HepG2 (cell line): ENCODE measurements at regions not wholly inside any gene's neighbourhood (a gene's known extent, or its start where the extent isn't known, plus 50 kb on each side); places are given as distances from the start of the nearest gene placed in this dataset.

Source experiments
- ATAC-seq: fragments of 200-7000 bp; cut with Tn5 transposase; 3 replicates; pipeline ENCODE4 v1.9.1; 2020; ENCODE audit warnings: mild to moderate bottlenecking, moderate library complexity
- BruUV-seq: library from RNA; stranded (reverse); fragments of 400-500 nt; replicated peaks from 2 replicates; lab custom pipeline; 2021; lab: Mats Ljungman, UMichigan
- CTCF ChIA-PET: fragments of 300-600 bp; formaldehyde crosslinking; extraction: SDS; loops from one replicate; lab custom pipeline; 2021; ENCODE audit warnings: low total read pairs, inconsistent platforms, low intra/inter-chr PET ratio; lab: Yijun Ruan, JAX
- POLR2A ChIA-PET: fragments of 350-600 bp; sonication (Branson Sonifier 250); formaldehyde crosslinking; loops from one replicate; lab custom pipeline; 2020; ENCODE audit warnings: antibody characterized with exemption, inconsistent platforms; lab: Yijun Ruan, JAX
- DNase-seq: peaks from one replicate; pipeline ENCODE4 v3.0.0-alpha.2; 2015; ENCODE audit warnings: low spot score
- FAIRE-seq: peaks from 3 replicates; lab custom pipeline; 2011; peaks lifted over from hg19 to GRCh38; lab: Jason Lieb, UNC
- H2AFZ ChIP-seq: one replicate; pipeline ENCODE4 v1.6.1; 2011; ENCODE audit warnings: low read length, inconsistent platforms
- H3K27ac ChIP-seq: fragments of 300-600 bp; 3 replicates; pipeline ENCODE4 v1.8.0; 2011; ENCODE audit warnings: mixed run types, mild to moderate bottlenecking, mixed read lengths, low read length, inconsistent platforms; ENCODE audit not compliant: insufficient read depth; ENCODE audit errors: extremely low read length
- H3K27me3 ChIP-seq, 2 experiments: fragments of 200-600 bp in 1 of 2; 2 replicates in 1 of 2; 3 replicates in 1 of 2; pipeline versions ENCODE4 v1.6.0 to v1.8.0; 2011; ENCODE audit warnings: low read length in 2 of 2, mild to moderate bottlenecking in 2 of 2, moderate library complexity in 2 of 2, inconsistent platforms in 1 of 2; ENCODE audit not compliant: insufficient read depth in 2 of 2, control insufficient read depth in 1 of 2
- H3K36me3 ChIP-seq, 2 experiments: fragments of 200-600 bp in 1 of 2; replicated peaks in 1 of 2; 2 replicates in 1 of 2; 3 replicates in 1 of 2; pipeline versions ENCODE4 v1.5.1 to v1.8.0; 2011; ENCODE audit warnings: low read length in 2 of 2, inconsistent platforms in 1 of 2; ENCODE audit not compliant: insufficient read depth in 2 of 2, control insufficient read depth in 1 of 2
- H3K4me1 ChIP-seq: 2 replicates; pipeline ENCODE4 v1.5.1; 2012; ENCODE audit warnings: low read length, inconsistent platforms; ENCODE audit not compliant: insufficient read depth
- H3K4me2 ChIP-seq: 2 replicates; pipeline ENCODE4 v1.6.0; 2011; ENCODE audit warnings: low read depth, low read length, inconsistent platforms
- H3K4me3 ChIP-seq, 3 experiments: fragments of 200-600 bp in 1 of 3; sonication (generic), shearing (Covaris generic) in 1 of 3; replicated peaks in 1 of 3; 2 replicates each; pipeline ENCODE4 v1.5.1; 2011 to 2016; ENCODE audit warnings: low read length in 3 of 3, inconsistent platforms in 2 of 3, low read depth in 2 of 3, mild to moderate bottlenecking in 2 of 3, control low read depth in 1 of 3, mixed read lengths in 1 of 3; ENCODE audit not compliant: insufficient read depth in 1 of 3
- H3K79me2 ChIP-seq: one replicate; pipeline ENCODE4 v1.6.1; 2011; ENCODE audit warnings: low read length, inconsistent platforms; ENCODE audit not compliant: insufficient read depth
- H3K9ac ChIP-seq: 2 replicates; pipeline ENCODE4 v1.6.0; 2011; ENCODE audit warnings: mild to moderate bottlenecking, low read depth, low read length, inconsistent platforms; ENCODE audit not compliant: insufficient read depth
- H3K9me3 ChIP-seq: 2 replicates; pipeline ENCODE4 v1.5.1; 2012; ENCODE audit warnings: mild to moderate bottlenecking, low read length
- H4K20me1 ChIP-seq: 2 replicates; pipeline ENCODE4 v1.6.0; 2011; ENCODE audit warnings: inconsistent platforms, mild to moderate bottlenecking, low read length, moderate library complexity; ENCODE audit not compliant: insufficient read depth
- AFF4 ChIP-seq: sonication (generic); formaldehyde crosslinking; IDR thresholded peaks from 2 replicates; pipeline ENCODE4 v1.4.0; 2020; ENCODE audit warnings: missing genetic modification reagents
- HNF1B ChIP-seq: sonication (generic); formaldehyde crosslinking; IDR thresholded peaks from 2 replicates; pipeline ENCODE4 v1.5.1; 2020; ENCODE audit warnings: mild to moderate bottlenecking, moderate library complexity, missing genetic modification reagents
- HNRNPL ChIP-seq: fragments of 200-400 bp; formaldehyde crosslinking; IDR thresholded peaks from 2 replicates; pipeline ENCODE4 v1.6.1; 2017; ENCODE audit warnings: mild to moderate bottlenecking, low read depth, low read length
- KDM3A ChIP-seq: IDR thresholded peaks from 2 replicates; pipeline ENCODE4 v1.6.1; 2018; ENCODE audit warnings: low read depth, missing compliant biosample characterization
- NCOR1 ChIP-seq: fragments of 200-600 bp; sonication (generic); IDR thresholded peaks from 2 replicates; pipeline ENCODE4 v1.7.0; 2017; ENCODE audit warnings: antibody characterized with exemption, low read length, borderline replicate concordance
- NR2C2 ChIP-seq: sonication (generic); formaldehyde crosslinking; IDR thresholded peaks from 2 replicates; pipeline ENCODE4 v1.4.0; 2020; ENCODE audit warnings: missing genetic modification reagents, mild to moderate bottlenecking, moderate library complexity, borderline replicate concordance
- RBAK ChIP-seq: sonication (generic); formaldehyde crosslinking; IDR thresholded peaks from 2 replicates; pipeline ENCODE4 v1.5.1; 2020; ENCODE audit warnings: mild to moderate bottlenecking, missing genetic modification reagents
- REL ChIP-seq: sonication (generic); formaldehyde crosslinking; conservative IDR thresholded peaks from 2 replicates; pipeline ENCODE4 v1.8.0; 2022; ENCODE audit warnings: mild to moderate bottlenecking, missing genetic modification reagents, moderate library complexity
- RFX3 ChIP-seq: IDR thresholded peaks from 2 replicates; pipeline ENCODE4 v1.6.1; 2016; ENCODE audit warnings: missing biosample characterization, missing genetic modification reagents
- SAP130 ChIP-seq: IDR thresholded peaks from 2 replicates; pipeline ENCODE4 v1.6.1; 2016; ENCODE audit warnings: low read depth
- SNAPC4 ChIP-seq: sonication (generic); formaldehyde crosslinking; IDR thresholded peaks from 2 replicates; pipeline ENCODE4 v1.4.0; 2020; ENCODE audit warnings: mild to moderate bottlenecking, missing genetic modification reagents
- SUZ12 ChIP-seq: fragments of 150-350 bp; IDR thresholded peaks from 2 replicates; pipeline ENCODE4 v1.6.1; 2014; ENCODE audit warnings: low read depth, low read length
- U2AF1 ChIP-seq: fragments of 200-400 bp; formaldehyde crosslinking; optimal IDR thresholded peaks from 2 replicates; pipeline ENCODE3; 2017; ENCODE audit warnings: mild to moderate bottlenecking, low read depth, low read length
- ZNF543 ChIP-seq: sonication (generic); formaldehyde crosslinking; IDR thresholded peaks from 2 replicates; pipeline ENCODE4 v1.4.0; 2020; ENCODE audit warnings: mild to moderate bottlenecking, missing genetic modification reagents
- ZNF550 ChIP-seq: sonication (generic); formaldehyde crosslinking; IDR thresholded peaks from 2 replicates; pipeline ENCODE4 v1.4.0; 2020; ENCODE audit warnings: mild to moderate bottlenecking, missing genetic modification reagents, borderline replicate concordance
- WGBS: methylation state at CpG from one replicate; pipeline ENCODE4 v1.1.6; 2017; ENCODE audit warnings: low lambda C conversion rate; 5-methylcytosine and 5-hydroxymethylcytosine counted together
- in situ Hi-C: cut with HindIII; loops from 2 replicates; pipeline ENCODE4 v1.10.0; 2017; ENCODE audit warnings: low pct_unique_long_range_greater_than_20kb; ENCODE audit not compliant: extremely low pct_ligation_motif_present
- intact Hi-C: fragments of 100-400 bp; cut with micrococcal nuclease; formaldehyde crosslinking; loops from one replicate; pipeline ENCODE4 v1.10.0; 2022; ENCODE audit not compliant: unreplicated experiment

- ATAC-seq (no peak), DNase-seq (no peak), FAIRE-seq (no peak)
- POLR2A ChIA-PET = no interaction called here
- no peaks in the 10 kb centered on the region for H3K4me1 ChIP-seq
- BruUV-seq = no TSS peak
- intact Hi-C loops (no loop called here), in situ Hi-C loops (no loop called here)
- H3K27me3 ChIP-seq = no peaks in the 10 kb centered on the region
- WGBS = 4% methylated on average over 2 of the region's 2 CpGs
- no peaks in the 10 kb centered on the region for H3K9me3 ChIP-seq
- no peak overlapping the region for H2AFZ ChIP-seq
- no peaks in the 10 kb centered on the region for H3K36me3 ChIP-seq
- no peaks in the 10 kb centered on the region for H3K79me2 ChIP-seq
- H3K4me3 ChIP-seq = no peak overlapping the region
- H3K4me2 ChIP-seq = no peak overlapping the region
- no peaks in the 10 kb centered on the region for H4K20me1 ChIP-seq
- CTCF ChIA-PET = no interaction called here
- H3K27ac ChIP-seq = no peak overlapping the region
- H3K9ac ChIP-seq = no peak overlapping the region
- no peak for TF ChIP-seq NR2C2 (CRISPR knock-in tag)
- no peak for TF ChIP-seq REL (CRISPR knock-in tag)
- TF ChIP-seq HNRNPL = no peak
- TF ChIP-seq NCOR1 = no peak
- no peak for TF ChIP-seq HNF1B (CRISPR knock-in tag)
- TF ChIP-seq SNAPC4 (CRISPR knock-in tag) = no peak
- TF ChIP-seq SUZ12 = no peak
- no peak for TF ChIP-seq RFX3
- TF ChIP-seq RBAK = no peak
- no peak for TF ChIP-seq U2AF1
- no peak for TF ChIP-seq AFF4 (CRISPR knock-in tag)
- no peak for TF ChIP-seq KDM3A (CRISPR knock-in tag)
- TF ChIP-seq ZNF550 (CRISPR knock-in tag) = no peak
- no peak for TF ChIP-seq ZNF543
- no peak for TF ChIP-seq SAP130 (CRISPR knock-in tag)
Measured at GRCh38 chr6:141464896-141465295, 667.8 kb upstream of the GJE1 start.
